Activated T-helper 17 cell treated with anti-CD3 and anti-CD28 coated beads, Interleukin-2, amount 50 U/mL, for 72 hours (primary cell): ENCODE measurements at regions not wholly inside any gene's neighbourhood (a gene's known extent, or its start where the extent isn't known, plus 50 kb on each side); places are given as distances from the start of the nearest gene placed in this dataset.

Experiments used
- ATAC-seq: fragments of 150-1000 bp; cut with Tn5 transposase; replicated peaks from 2 replicates; pipeline ENCODE4 v1.10.0; 2021; ENCODE audit warnings: mild to moderate bottlenecking, moderate library complexity
- H3K27ac Mint-ChIP-seq: one replicate; pipeline ENCODE4 v1.8.0; 2022; ENCODE audit warnings: mixed read lengths
- H3K27me3 Mint-ChIP-seq: one replicate; pipeline ENCODE4 v1.8.0; 2022; ENCODE audit warnings: mixed read lengths
- H3K36me3 Mint-ChIP-seq: one replicate; pipeline ENCODE4 v1.8.0; 2022; ENCODE audit warnings: low read depth, mild to moderate bottlenecking, mixed read lengths
- H3K4me1 Mint-ChIP-seq: one replicate; pipeline ENCODE4 v1.8.0; 2022; ENCODE audit warnings: mixed read lengths
- H3K4me3 Mint-ChIP-seq: one replicate; pipeline ENCODE4 v1.8.0; 2022; ENCODE audit warnings: mild to moderate bottlenecking, mixed read lengths
- H3K9me3 Mint-ChIP-seq: one replicate; pipeline ENCODE4 v1.8.0; 2022; ENCODE audit warnings: mixed read lengths

DNA sequence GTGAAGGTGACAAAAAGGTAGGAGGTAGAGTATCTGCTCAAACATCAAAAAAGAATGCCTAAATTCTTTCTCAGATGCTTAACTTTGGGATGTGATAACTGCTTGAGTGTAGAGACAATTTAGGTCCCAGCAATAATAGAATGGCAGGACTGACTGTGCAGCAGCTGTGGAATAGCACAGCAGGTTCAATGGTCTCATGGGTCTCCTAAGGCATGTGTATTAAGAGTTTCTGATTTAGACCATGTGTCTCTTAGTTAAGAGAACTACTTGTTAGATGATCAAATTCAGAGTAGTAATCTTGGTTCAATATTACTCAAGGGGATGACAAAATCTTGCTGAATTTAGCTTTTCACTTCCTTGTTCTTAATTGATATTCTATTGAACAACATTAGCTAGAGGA lies 72.0 kb downstream of the ALX1 start:
- H3K4me3 Mint-ChIP-seq, result no peak overlapping the region
- no peaks in the 10 kb centered on the region for H3K27me3 Mint-ChIP-seq
- H3K36me3 Mint-ChIP-seq, result no peaks in the 10 kb centered on the region
- H3K27ac Mint-ChIP-seq, result no peak overlapping the region
- H3K9me3 Mint-ChIP-seq, result peaks cover 3% of the 10 kb centered on the region
- no peaks in the 10 kb centered on the region for H3K4me1 Mint-ChIP-seq
- ATAC-seq, result no peak

DNA sequence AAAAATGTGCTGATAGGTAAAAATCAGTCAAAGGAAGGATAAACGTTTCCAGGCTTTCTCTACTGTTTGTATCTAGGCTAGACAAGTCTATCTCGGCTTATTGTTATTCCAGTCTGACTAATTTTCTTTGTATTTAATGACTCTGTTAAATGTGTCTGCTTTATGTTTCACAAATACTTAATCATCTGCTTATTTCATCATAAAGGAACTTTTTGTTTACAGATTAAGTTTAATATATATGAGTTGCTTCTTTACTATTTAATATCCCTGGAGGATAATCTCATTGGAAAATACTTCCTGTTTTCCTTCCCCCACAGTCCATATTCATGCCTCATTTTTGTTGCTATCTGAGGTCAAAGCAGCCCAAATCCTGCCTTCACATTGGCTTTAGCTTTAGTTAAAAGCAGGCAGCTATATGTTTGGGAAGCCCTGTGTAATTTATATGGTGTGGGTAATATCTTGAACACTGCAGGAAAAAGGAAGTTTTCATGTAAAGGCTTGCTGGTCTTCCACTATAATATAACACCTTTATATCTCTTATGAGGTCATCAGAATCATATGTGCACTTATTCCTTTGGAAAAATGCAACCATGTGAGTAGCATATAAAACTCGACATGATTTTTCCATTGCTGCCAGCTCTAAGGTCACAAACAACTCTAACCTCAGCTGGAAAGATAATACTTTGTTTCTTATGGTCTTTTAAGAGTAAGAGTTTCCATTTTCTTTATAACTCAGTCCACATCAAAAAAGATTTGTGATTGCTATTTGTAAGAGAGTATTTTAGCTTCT lies 76.8 kb downstream of the ALX1 start:
- no peak overlapping the region for H3K27ac Mint-ChIP-seq
- no peaks in the 10 kb centered on the region for H3K27me3 Mint-ChIP-seq
- H3K36me3 Mint-ChIP-seq, result no peaks in the 10 kb centered on the region
- H3K4me3 Mint-ChIP-seq, result no peak overlapping the region
- no peak for ATAC-seq
- no peaks in the 10 kb centered on the region for H3K4me1 Mint-ChIP-seq
- H3K9me3 Mint-ChIP-seq, result peaks cover 10% of the 10 kb centered on the region

DNA sequence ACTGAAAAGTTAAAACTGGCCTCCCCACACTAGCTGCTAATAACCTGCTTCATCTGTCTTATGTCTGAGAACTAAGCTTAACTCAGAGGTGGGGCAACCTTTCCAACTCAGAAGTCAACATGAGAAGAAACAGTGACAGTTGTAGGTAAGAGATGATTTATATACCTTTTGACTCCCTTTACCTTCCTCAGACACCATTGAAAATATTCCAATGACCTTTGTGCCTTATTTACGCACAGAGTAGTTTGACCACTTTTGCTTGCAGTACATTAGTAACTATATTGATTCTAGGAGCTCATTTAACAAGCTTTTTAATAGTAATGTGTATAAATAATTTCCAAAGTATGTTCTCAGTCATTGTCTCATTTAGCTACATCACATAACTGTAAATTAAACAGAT lies 77.6 kb downstream of the ALX1 start:
- Mint-ChIP-seq H3K27ac (no peak overlapping the region), H3K4me3 (no peak overlapping the region), H3K27me3 (no peaks in the 10 kb centered on the region), H3K9me3 (peaks cover 10% of the 10 kb centered on the region), H3K36me3 (no peaks in the 10 kb centered on the region), H3K4me1 (no peaks in the 10 kb centered on the region)
- no peak for ATAC-seq

DNA sequence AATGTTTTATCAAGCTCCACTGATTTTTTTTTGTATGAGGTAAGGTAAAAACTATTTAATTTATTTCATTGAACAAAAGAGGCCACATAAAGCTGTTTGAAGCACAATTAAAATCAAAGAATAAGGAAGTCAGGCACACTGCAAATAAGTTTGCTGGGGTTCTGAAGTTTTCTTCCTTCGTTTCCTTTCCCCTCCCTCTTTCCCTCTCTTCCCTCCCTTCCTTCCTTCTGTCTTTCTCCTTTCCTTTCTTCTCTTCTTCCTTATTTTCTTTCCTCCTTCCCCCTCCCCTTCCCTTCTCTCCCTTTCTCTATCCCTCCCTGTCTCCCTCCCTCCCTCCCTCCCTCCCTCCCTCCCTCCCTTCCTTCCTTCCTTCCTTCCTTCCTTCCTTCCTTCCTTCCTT lies 78.7 kb downstream of the ALX1 start:
- Mint-ChIP-seq H3K9me3 (peaks cover 10% of the 10 kb centered on the region), H3K27me3 (no peaks in the 10 kb centered on the region), H3K36me3 (no peaks in the 10 kb centered on the region), H3K4me1 (no peaks in the 10 kb centered on the region), H3K27ac (no peak overlapping the region), H3K4me3 (no peak overlapping the region)
- ATAC-seq, result no peak

DNA sequence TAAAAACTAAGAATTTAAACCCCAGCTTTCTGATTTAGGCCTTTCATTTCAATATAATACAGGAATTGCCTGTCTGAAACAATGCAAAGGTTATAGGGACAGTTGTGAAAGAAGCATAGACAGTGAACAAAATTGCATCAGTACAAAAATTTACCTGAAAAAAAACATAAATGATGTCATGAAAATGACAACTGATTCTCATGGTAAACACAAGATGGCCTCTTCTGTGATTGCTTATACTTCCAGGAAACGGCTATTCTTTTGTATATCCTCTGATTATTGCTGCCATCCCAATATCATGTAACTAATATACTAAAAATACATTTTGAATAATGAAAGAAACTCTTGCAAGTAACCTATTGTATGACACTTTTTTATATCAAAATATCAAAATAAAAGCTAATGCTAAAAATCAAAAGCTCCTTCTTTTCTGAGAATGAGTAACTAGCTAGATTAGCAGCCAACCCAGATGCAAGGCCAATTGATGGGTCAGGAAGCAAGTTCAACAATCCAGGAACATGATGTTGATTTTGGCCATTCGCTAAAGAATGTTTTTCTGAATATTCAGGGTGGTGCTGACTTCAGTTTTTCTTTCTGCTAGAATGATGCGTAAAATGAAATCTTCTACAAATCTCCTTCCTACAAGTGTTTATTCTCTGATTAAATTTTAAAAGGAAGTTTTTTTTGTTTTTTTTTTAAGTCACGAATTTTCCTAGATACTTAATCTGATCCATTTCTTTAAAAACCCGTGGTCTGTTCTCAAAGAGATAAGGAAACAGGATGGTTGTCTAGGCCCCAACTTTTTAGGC lies 83.6 kb downstream of the ALX1 start:
- no peak for ATAC-seq
- H3K4me1 Mint-ChIP-seq, result no peaks in the 10 kb centered on the region
- no peak overlapping the region for H3K27ac Mint-ChIP-seq
- H3K4me3 Mint-ChIP-seq, result no peak overlapping the region
- H3K9me3 Mint-ChIP-seq, result peaks cover 10% of the 10 kb centered on the region
- H3K27me3 Mint-ChIP-seq, result no peaks in the 10 kb centered on the region
- H3K36me3 Mint-ChIP-seq, result no peaks in the 10 kb centered on the region

DNA sequence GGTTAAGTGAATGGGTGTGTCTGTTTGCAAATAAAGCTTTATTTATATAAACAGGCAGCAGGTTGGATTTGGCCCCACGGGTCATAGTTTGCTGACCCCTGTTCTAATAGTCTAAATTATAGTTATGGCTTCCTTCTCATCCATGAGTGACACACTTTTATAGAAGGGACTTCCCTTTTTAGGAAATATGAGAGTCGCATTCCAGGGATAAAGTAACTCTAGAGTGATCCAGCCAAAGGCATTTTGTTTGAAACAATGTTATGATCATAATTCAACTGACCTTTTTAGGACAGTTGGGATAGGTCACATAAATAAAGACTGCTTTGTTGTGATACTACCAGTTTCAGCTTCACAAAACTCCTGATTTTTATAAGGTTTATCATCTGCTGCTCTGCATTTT lies 87.9 kb downstream of the ALX1 start:
- H3K9me3 Mint-ChIP-seq, result peaks cover 4% of the 10 kb centered on the region
- H3K36me3 Mint-ChIP-seq, result no peaks in the 10 kb centered on the region
- ATAC-seq, result no peak
- no peak overlapping the region for H3K27ac Mint-ChIP-seq
- no peaks in the 10 kb centered on the region for H3K4me1 Mint-ChIP-seq
- H3K4me3 Mint-ChIP-seq, result no peak overlapping the region
- H3K27me3 Mint-ChIP-seq, result no peaks in the 10 kb centered on the region

DNA sequence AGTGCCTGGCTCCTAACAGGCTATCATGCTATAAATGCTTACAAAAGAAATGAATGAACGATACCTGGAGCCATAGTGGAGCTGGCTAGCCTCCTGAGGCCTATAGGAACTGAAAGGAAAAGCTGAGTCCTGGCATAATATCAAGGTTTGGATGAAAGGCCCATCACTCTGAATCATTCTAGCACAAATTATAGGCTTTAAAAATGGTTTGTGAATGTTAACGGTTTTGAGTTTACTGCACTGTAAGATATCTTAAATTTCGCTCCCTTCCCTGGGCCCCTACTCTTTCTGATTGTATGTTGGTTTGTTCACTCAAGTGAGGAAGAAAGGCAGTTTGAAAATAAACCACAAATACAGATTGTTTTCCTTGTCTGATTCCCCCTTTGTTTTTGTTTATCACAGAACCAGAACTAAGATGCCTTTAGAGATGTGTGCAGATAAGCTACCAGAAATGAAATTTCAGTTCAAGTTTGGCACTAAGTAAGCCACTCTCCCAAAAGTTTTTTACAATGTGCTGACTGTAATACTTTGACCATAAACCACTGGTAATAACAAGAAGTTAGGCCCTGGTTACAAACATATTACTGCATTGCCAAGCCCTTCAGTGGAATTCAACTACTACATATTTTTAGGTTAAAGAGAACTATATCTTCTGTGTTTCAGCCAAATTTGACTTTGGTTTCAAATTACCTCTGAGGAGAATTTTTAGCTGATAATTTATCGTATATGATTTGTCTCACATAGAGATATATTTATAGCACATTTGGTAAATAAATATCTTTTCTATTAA lies 89.5 kb downstream of the ALX1 start:
- Mint-ChIP-seq H3K4me1 (no peaks in the 10 kb centered on the region), H3K27me3 (no peaks in the 10 kb centered on the region), H3K4me3 (no peak overlapping the region), H3K27ac (no peak overlapping the region), H3K9me3 (peaks cover 9% of the 10 kb centered on the region), H3K36me3 (no peaks in the 10 kb centered on the region)
- no peak for ATAC-seq

DNA sequence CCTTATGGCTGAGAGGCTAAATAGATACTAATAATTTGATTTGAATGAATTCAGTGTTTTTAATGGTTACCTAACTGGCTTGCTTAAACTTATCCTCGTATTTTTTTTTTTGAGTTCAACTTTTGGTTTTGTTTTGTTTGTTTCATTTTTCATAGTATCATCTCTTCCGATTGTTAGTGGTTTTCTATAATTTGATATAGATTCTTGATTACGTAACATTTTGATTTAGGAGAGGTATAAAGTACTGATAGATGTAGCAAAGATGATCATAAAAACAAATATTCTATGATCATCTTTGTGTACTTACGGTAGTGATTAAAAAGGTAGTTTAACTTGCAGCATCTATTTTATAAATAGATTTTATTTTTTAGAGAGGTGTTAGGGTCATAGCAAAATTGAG lies 93.0 kb downstream of the ALX1 start:
- no peaks in the 10 kb centered on the region for H3K36me3 Mint-ChIP-seq
- no peaks in the 10 kb centered on the region for H3K27me3 Mint-ChIP-seq
- ATAC-seq, result no peak
- H3K27ac Mint-ChIP-seq, result no peak overlapping the region
- peaks cover 9% of the 10 kb centered on the region for H3K9me3 Mint-ChIP-seq
- no peak overlapping the region for H3K4me3 Mint-ChIP-seq
- no peaks in the 10 kb centered on the region for H3K4me1 Mint-ChIP-seq

DNA sequence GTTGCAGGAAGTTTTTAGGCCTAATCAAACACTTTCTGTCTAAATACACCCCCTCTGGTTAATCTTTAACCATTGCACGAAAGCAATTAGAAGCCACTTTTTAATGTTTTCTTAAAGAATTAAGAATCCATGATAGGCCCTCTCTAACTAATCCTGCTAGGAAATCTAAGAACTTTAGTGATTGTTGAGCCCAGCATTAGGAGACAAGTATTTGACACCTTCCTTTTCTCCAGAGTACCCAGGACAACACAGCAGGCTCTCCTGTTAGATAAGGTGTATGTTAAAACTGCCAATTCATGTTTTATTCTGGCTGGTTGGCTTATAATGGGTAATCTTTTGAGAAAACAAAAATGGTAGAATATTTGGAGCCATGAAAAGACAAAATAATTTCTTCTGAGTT lies 95.0 kb downstream of the ALX1 start:
- Mint-ChIP-seq H3K27me3 (no peaks in the 10 kb centered on the region), H3K9me3 (peaks cover 9% of the 10 kb centered on the region), H3K4me1 (no peaks in the 10 kb centered on the region), H3K36me3 (no peaks in the 10 kb centered on the region), H3K4me3 (no peak overlapping the region), H3K27ac (no peak overlapping the region)
- ATAC-seq, result no peak

DNA sequence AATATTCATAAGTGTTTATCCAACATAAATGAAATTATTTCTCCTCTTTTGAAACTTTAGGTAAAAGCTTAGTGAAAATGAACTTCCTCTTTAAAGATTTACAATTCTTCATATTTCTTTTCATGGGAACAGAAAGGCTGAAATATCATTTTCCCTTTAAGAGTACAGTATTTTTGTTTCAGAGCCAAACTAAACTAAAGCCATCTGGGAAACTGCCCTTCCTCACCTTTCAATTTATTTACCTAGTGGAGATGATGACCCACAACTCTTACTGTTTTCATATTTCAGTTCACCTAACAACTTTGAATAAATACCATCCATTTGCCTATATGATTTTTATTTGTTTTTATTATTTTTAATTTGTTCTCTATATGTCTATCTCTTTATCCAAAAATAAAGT lies 105.4 kb downstream of the ALX1 start:
- Mint-ChIP-seq H3K9me3 (no peaks in the 10 kb centered on the region), H3K27ac (no peak overlapping the region), H3K4me1 (no peaks in the 10 kb centered on the region), H3K27me3 (no peaks in the 10 kb centered on the region), H3K4me3 (no peak overlapping the region), H3K36me3 (no peaks in the 10 kb centered on the region)
- ATAC-seq, result no peak

DNA sequence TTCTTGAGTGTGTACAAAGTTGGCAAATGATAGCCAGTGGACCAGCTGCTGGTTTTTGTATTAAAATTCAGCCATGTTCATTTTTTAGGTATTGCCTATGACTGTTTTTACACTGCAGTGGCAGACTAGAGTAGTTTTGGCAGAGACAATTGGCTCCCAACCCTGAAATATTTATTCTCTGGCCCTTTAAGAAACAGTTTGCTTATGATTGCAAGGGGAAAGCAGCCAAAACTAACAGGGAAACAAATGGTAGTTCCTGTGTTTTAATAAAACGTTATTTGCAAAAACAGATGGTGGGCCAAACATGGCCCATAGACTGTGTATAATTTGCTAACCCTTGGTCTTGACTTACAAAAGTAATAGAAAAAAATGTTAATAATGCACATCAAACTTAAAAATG lies 110.2 kb downstream of the ALX1 start:
- Mint-ChIP-seq H3K4me3 (no peak overlapping the region), H3K36me3 (no peaks in the 10 kb centered on the region), H3K9me3 (no peaks in the 10 kb centered on the region), H3K4me1 (no peaks in the 10 kb centered on the region), H3K27ac (no peak overlapping the region), H3K27me3 (no peaks in the 10 kb centered on the region)
- ATAC-seq, result no peak

DNA sequence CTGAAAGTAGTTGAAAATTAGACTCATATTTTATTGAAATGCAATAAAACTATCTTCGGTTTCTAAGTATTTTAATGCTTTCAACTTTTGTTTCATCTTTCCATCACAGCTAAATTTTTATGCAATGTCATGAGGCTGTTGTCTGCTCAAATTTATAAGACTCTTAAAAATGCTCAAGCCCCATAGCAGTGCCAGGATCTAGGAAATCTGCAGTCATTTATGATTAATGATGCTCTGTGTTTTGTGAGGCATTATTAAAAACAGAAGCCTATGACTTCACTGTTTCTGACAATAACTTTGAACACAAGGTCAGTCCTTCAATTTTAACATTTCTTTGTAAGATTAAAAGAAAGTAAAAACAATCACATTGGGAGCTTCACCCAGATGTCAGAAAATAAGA lies 112.5 kb downstream of the ALX1 start:
- no peaks in the 10 kb centered on the region for H3K9me3 Mint-ChIP-seq
- ATAC-seq, result no peak
- H3K27ac Mint-ChIP-seq, result no peak overlapping the region
- H3K4me1 Mint-ChIP-seq, result no peaks in the 10 kb centered on the region
- H3K4me3 Mint-ChIP-seq, result no peak overlapping the region
- no peaks in the 10 kb centered on the region for H3K36me3 Mint-ChIP-seq
- H3K27me3 Mint-ChIP-seq, result no peaks in the 10 kb centered on the region

DNA sequence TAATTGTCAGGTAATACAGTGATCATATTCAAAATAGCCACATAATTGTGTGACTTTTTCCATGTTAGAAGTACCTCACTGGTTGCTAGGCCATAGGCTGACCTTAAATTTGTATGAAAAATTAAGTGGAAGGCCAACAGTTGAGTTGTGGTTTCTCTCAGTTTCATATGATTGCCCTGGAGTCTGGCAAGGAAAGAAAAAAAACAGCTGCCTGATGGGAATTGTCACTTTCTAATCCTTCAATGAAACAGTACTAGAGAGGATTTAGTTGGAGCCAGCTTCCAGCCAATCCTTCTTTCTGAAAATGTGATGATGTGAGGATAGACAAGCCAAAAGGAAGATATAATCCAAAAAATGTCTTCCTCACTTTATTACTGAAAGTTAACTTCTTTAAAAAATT lies 113.6 kb downstream of the ALX1 start:
- H3K9me3 Mint-ChIP-seq, result no peaks in the 10 kb centered on the region
- no peaks in the 10 kb centered on the region for H3K27me3 Mint-ChIP-seq
- no peak overlapping the region for H3K4me3 Mint-ChIP-seq
- ATAC-seq, result no peak
- H3K27ac Mint-ChIP-seq, result no peak overlapping the region
- H3K36me3 Mint-ChIP-seq, result no peaks in the 10 kb centered on the region
- H3K4me1 Mint-ChIP-seq, result no peaks in the 10 kb centered on the region

DNA sequence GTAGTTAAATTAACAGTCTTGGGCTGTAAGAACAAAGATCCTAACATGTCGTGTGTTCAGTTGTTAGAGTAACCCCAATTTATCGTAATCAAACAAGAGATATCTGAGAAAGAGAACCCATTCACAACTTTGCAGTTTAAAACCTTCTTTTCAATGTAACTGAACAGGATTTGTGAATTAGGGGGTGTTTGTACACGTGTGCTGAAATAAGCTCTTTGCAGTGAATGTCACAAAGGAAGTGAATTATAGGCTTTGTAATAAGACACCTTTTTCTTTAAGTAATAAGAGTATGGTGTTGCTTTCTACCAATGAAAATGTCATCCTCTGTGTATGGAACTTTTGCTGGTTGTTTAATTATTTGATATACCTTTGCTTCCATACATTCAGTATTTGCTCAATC lies 114.0 kb downstream of the ALX1 start:
- Mint-ChIP-seq H3K4me1 (no peaks in the 10 kb centered on the region), H3K36me3 (no peaks in the 10 kb centered on the region), H3K9me3 (no peaks in the 10 kb centered on the region), H3K4me3 (no peak overlapping the region), H3K27me3 (no peaks in the 10 kb centered on the region), H3K27ac (no peak overlapping the region)
- ATAC-seq, result no peak

DNA sequence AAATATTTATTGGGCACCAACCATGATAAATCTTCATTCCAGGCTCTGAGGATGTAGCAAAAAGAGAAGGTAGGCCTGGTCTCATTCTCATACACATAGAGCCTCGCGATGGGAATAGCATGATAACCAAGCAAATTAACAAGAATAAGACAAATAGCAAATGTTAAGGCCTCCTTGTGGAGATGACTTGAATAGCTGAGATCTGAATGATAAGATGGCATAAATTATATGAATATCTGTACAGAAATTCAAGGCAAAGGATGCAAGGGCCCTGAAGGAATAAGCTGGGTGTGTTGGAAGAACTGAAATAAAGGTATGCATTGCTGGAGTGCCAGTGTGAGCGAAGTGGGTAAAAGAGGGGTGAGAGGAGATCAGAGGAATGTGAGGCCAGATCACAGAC lies 114.8 kb downstream of the ALX1 start:
- Mint-ChIP-seq H3K4me3 (no peak overlapping the region), H3K4me1 (no peaks in the 10 kb centered on the region), H3K36me3 (no peaks in the 10 kb centered on the region), H3K27me3 (no peaks in the 10 kb centered on the region), H3K27ac (no peak overlapping the region), H3K9me3 (peaks cover 3% of the 10 kb centered on the region)
- ATAC-seq, result no peak
